ENCODE measurements at regions not wholly inside any gene's neighbourhood (a gene's known extent, or its start where the extent isn't known, plus 50 kb on each side); places are given as distances from the start of the nearest gene placed in this dataset.

GRCh38 chr3:146307456-146307725, 56.5 kb upstream of the PLSCR4 start:
- H3K27me3 Mint-ChIP-seq (ENCODE audit: low read depth), result no peaks in the 10 kb centered on the region
- DNase-seq (ENCODE audit: low spot score), result no peak
- TF ChIP-seq CTCF (IDR thresholded peaks at IDR 0.05), result no peak
- H3K4me3 Mint-ChIP-seq (ENCODE audit: unreplicated experiment), result no peak overlapping the region
- no peak overlapping the region for H3K27ac Mint-ChIP-seq (ENCODE audit: unreplicated experiment)
- peaks cover 31% of the 10 kb centered on the region for H3K4me1 Mint-ChIP-seq (ENCODE audit: low read depth)
- peaks cover 33% of the 10 kb centered on the region for H3K9me3 Mint-ChIP-seq (ENCODE audit: low read depth)
- H3K36me3 Mint-ChIP-seq (ENCODE audit: low read depth), result peaks cover 4% of the 10 kb centered on the region

GRCh38 chr3:146306656-146307455, 56.0 kb upstream of the PLSCR4 start:
- Mint-ChIP-seq H3K27me3 (ENCODE audit: low read depth) (no peaks in the 10 kb centered on the region), H3K9me3 (ENCODE audit: low read depth) (peaks cover 33% of the 10 kb centered on the region), H3K36me3 (ENCODE audit: low read depth) (peaks cover 4% of the 10 kb centered on the region), H3K27ac (ENCODE audit: unreplicated experiment) (no peak overlapping the region), H3K4me3 (ENCODE audit: unreplicated experiment) (no peak overlapping the region), H3K4me1 (ENCODE audit: low read depth) (peaks cover 30% of the 10 kb centered on the region)
- DNase-seq (ENCODE audit: low spot score), result no peak
- no peak for TF ChIP-seq CTCF (IDR thresholded peaks at IDR 0.05)

- H3K27ac Mint-ChIP-seq (ENCODE audit: unreplicated experiment), result no peak overlapping the region
- H3K4me3 Mint-ChIP-seq (ENCODE audit: unreplicated experiment), result no peak overlapping the region
- no peaks in the 10 kb centered on the region for H3K27me3 Mint-ChIP-seq (ENCODE audit: low read depth)
- H3K9me3 Mint-ChIP-seq (ENCODE audit: low read depth), result peaks cover 26% of the 10 kb centered on the region
- H3K36me3 Mint-ChIP-seq (ENCODE audit: low read depth), result peaks cover 4% of the 10 kb centered on the region
- H3K4me1 Mint-ChIP-seq (ENCODE audit: low read depth), result peaks cover 30% of the 10 kb centered on the region
- no peak for TF ChIP-seq CTCF (IDR thresholded peaks at IDR 0.05)
- no peak for DNase-seq (ENCODE audit: low spot score)
Observed at GRCh38 chr3:146305808-146306423, 55.0 kb upstream of the PLSCR4 start.

- no peaks in the 10 kb centered on the region for H3K27me3 Mint-ChIP-seq (ENCODE audit: low read depth)
- H3K4me1 Mint-ChIP-seq (ENCODE audit: low read depth), result no peaks in the 10 kb centered on the region
- no peak overlapping the region for H3K4me3 Mint-ChIP-seq (ENCODE audit: unreplicated experiment)
- DNase-seq (ENCODE audit: low spot score), result no peak
- H3K27ac Mint-ChIP-seq (ENCODE audit: unreplicated experiment), result no peak overlapping the region
- peaks cover 2% of the 10 kb centered on the region for H3K36me3 Mint-ChIP-seq (ENCODE audit: low read depth)
- peaks cover 21% of the 10 kb centered on the region for H3K9me3 Mint-ChIP-seq (ENCODE audit: low read depth)
- no peak for TF ChIP-seq CTCF (IDR thresholded peaks at IDR 0.05)
Observed at GRCh38 chr3:146300768-146301167, 49.9 kb upstream of the PLSCR4 start.
